HCT116 (cell line): ENCODE measurements at regions not wholly inside any gene's neighbourhood (a gene's known extent, or its start where the extent isn't known, plus 50 kb on each side); places are given as distances from the start of the nearest gene placed in this dataset.

ENCODE experiments used
- ATAC-seq: fragments of 200-7000 bp; cut with Tn5 transposase; 2 replicates; pipeline ENCODE4 v1.9.1; 2020; ENCODE audit warnings: mild to moderate bottlenecking, moderate library complexity
- BruUV-seq: library from RNA; stranded (reverse); fragments of 400-500 nt; replicated peaks from 2 replicates; lab custom pipeline; 2021; lab: Mats Ljungman, UMichigan
- CTCF ChIA-PET: fragments of 300-600 bp; sonication (Branson Sonifier 250); formaldehyde crosslinking; loops from one replicate; lab custom pipeline; 2021; ENCODE audit warnings: antibody characterized with exemption; lab: Charles Lee
- POLR2A ChIA-PET: fragments of 300-600, 350-600 bp; sonication (Branson Sonifier 250); formaldehyde crosslinking; loops from one replicate; lab custom pipeline; 2021; ENCODE audit warnings: antibody characterized with exemption; lab: Charles Lee
- RAD21 ChIA-PET, 2 experiments: fragments of 300-600 bp; sonication (Branson Sonifier 250); formaldehyde crosslinking; loops; one replicate each; lab custom pipeline; 2023; ENCODE audit warnings: low total read pairs in 2 of 2; ENCODE audit not compliant: uncharacterized antibody in 2 of 2, unreplicated experiment in 2 of 2, low non-redundant PET in 1 of 2; lab: Charles Lee
- DNase-seq: peaks from one replicate; pipeline ENCODE4 v3.0.0-alpha.2; 2010; ENCODE audit warnings: low read depth, low spot score
- H2AFZ ChIP-seq: fragments of 200-600 bp; shearing (Covaris generic), sonication (generic); 2 replicates; pipeline ENCODE4 v1.6.1; 2017; ENCODE audit warnings: low read depth, mixed run types, mixed read lengths, antibody characterized with exemption, low read length; ENCODE audit not compliant: poor library complexity, severe bottlenecking
- H3K27ac ChIP-seq: 2 replicates; pipeline ENCODE4 v1.5.1; 2012; ENCODE audit warnings: low read depth, low read length
- H3K27me3 ChIP-seq: fragments of 200-600 bp; sonication (generic); 2 replicates; pipeline ENCODE4 v1.6.1; 2016; ENCODE audit warnings: mixed run types, low read length, mixed read lengths; ENCODE audit not compliant: insufficient read depth
- H3K36me3 ChIP-seq, 2 experiments: fragments of 200-500 bp in 1 of 2; fragments of 200-600 bp in 1 of 2; sonication (Bioruptor generic) in 1 of 2; sonication (generic) in 1 of 2; 2 replicates each; pipeline versions ENCODE4 v1.5.1 to v1.6.1; 2014 to 2016; ENCODE audit warnings: low read length in 2 of 2, inconsistent platforms in 1 of 2, mixed read lengths in 1 of 2, mixed run types in 1 of 2; ENCODE audit not compliant: insufficient read depth in 2 of 2, control insufficient read depth in 1 of 2
- H3K4me1 ChIP-seq, 2 experiments: fragments of 200-600 bp in 1 of 2; sonication (generic) in 1 of 2; 2 replicates each; pipeline versions ENCODE4 v1.5.1 to v1.6.1; 2012 to 2017; ENCODE audit warnings: low read length in 2 of 2, inconsistent platforms in 1 of 2, mild to moderate bottlenecking in 1 of 2, mixed read lengths in 1 of 2, mixed run types in 1 of 2, moderate library complexity in 1 of 2; ENCODE audit not compliant: insufficient read depth in 2 of 2, control insufficient read depth in 1 of 2
- H3K4me2 ChIP-seq: fragments of 200-600 bp; sonication (generic); 2 replicates; pipeline ENCODE4 v1.6.1; 2017; ENCODE audit warnings: mixed run types, low read length, mixed read lengths
- H3K4me3 ChIP-seq, 2 experiments: fragments of 200-600 bp in 1 of 2; sonication (generic) in 1 of 2; replicated peaks in 1 of 2; 2 replicates each; pipeline ENCODE4 v1.5.1; 2011 to 2016; ENCODE audit warnings: low read length in 2 of 2, control low read depth in 1 of 2, low read depth in 1 of 2, mild to moderate bottlenecking in 1 of 2, mixed read lengths in 1 of 2, mixed run types in 1 of 2
- H3K79me2 ChIP-seq: fragments of 200-600 bp; sonication (generic); 2 replicates; pipeline ENCODE4 v1.6.1; 2017; ENCODE audit warnings: mild to moderate bottlenecking, mixed run types, low read length, moderate library complexity, mixed read lengths; ENCODE audit not compliant: insufficient read depth
- H3K9ac ChIP-seq: fragments of 200-600 bp; sonication (generic); 2 replicates; pipeline ENCODE4 v1.6.1; 2016; ENCODE audit warnings: low read length, mixed read lengths
- H3K9me2 ChIP-seq: fragments of 200-600 bp; sonication (generic), shearing (Covaris generic); 2 replicates; pipeline ENCODE4 v1.6.1; 2017; ENCODE audit warnings: mixed run types, mild to moderate bottlenecking, moderate library complexity; ENCODE audit not compliant: insufficient read depth
- H3K9me3 ChIP-seq, 2 experiments: fragments of 200-500 bp in 1 of 2; fragments of 200-600 bp in 1 of 2; sonication (Bioruptor generic) in 1 of 2; sonication (generic) in 1 of 2; 2 replicates each; pipeline ENCODE4 v1.6.1; 2014 to 2017; ENCODE audit warnings: low read length in 2 of 2, mixed read lengths in 2 of 2, inconsistent platforms in 1 of 2, low read depth in 1 of 2, mild to moderate bottlenecking in 1 of 2, mixed run types in 1 of 2, moderate library complexity in 1 of 2; ENCODE audit not compliant: control insufficient read depth in 1 of 2, insufficient read depth in 1 of 2
- H4K20me1 ChIP-seq: fragments of 200-600 bp; sonication (generic), shearing (Covaris generic); 2 replicates; pipeline ENCODE4 v1.6.1; 2017; ENCODE audit warnings: mixed run types, mild to moderate bottlenecking, moderate library complexity; ENCODE audit not compliant: insufficient read depth
- ATF3 ChIP-seq: IDR thresholded peaks from 2 replicates; pipeline ENCODE4 v1.6.1; 2012
- CBX3 ChIP-seq: IDR thresholded peaks from 2 replicates; pipeline ENCODE4 v1.6.1; 2012; ENCODE audit warnings: low read depth
- POLR2AphosphoS5 ChIP-seq: IDR thresholded peaks from 2 replicates; pipeline ENCODE4 v1.6.1; 2011; ENCODE audit warnings: mild to moderate bottlenecking, low read depth, low read length, moderate library complexity
- REST ChIP-seq: IDR thresholded peaks from 2 replicates; pipeline ENCODE4 v1.6.1; 2012; ENCODE audit warnings: low read depth
- SRF ChIP-seq: IDR thresholded peaks from 2 replicates; pipeline ENCODE4 v1.6.1; 2012; ENCODE audit warnings: low read depth
- TCF7L2 ChIP-seq: IDR thresholded peaks from 2 replicates; pipeline ENCODE4 v1.7.0; 2011; ENCODE audit warnings: borderline replicate concordance, inconsistent platforms; ENCODE audit not compliant: insufficient read depth, insufficient read length; ENCODE audit errors: extremely low read depth
- ZNF274 ChIP-seq: fragments of 200-500 bp; sonication (Bioruptor generic); IDR thresholded peaks from 2 replicates; pipeline ENCODE4 v1.6.1; 2014; ENCODE audit warnings: mild to moderate bottlenecking, low read depth, low read length, inconsistent platforms
- intact Hi-C: fragments of 100-400 bp; cut with micrococcal nuclease; formaldehyde crosslinking; loops from 2 replicates; pipeline ENCODE4 v1.10.0; 2022

- Histone ChIP-seq H4K20me1 (no peaks in the 10 kb centered on the region), H3K9me3 (no peaks in the 10 kb centered on the region), H3K4me1 (peaks cover 0 to 16% of the 10 kb centered on the region in 2 experiments; a peak in 1 of 4 replicates), H3K4me2 (no peak overlapping the region), H3K27ac (no peak overlapping the region), H3K4me3 (no peak overlapping the region), H2AFZ (no peak overlapping the region), H3K27me3 (no peaks in the 10 kb centered on the region), H3K9ac (no peak overlapping the region), H3K9me2 (no peaks in the 10 kb centered on the region), H3K36me3 (no peaks in the 10 kb centered on the region), H3K79me2 (no peaks in the 10 kb centered on the region)
- ChIA-PET RAD21 (no interaction called here), CTCF (interaction anchor here (1.6 kb wide), 1 partner anchor 40 kb away, joined by 5 read pairs; no protein-coding TSS in a partner anchor), POLR2A (interaction anchor here (1.5 kb wide), 1 partner anchor 42 kb away, joined by 3 read pairs; no protein-coding TSS in a partner anchor)
- BruUV-seq, result no TSS peak
- intact Hi-C loops, result loop anchor here (5.0 kb wide), 1 partner anchor 38 kb away; no protein-coding TSS in a partner anchor
- DNase-seq (peak; percentile 13), ATAC-seq (peak; percentile 29; the same call in 1 of the 2 replicates)
- no peak for TF ChIP-seq TCF7L2
- no peak for TF ChIP-seq SRF
- TF ChIP-seq CBX3, result no peak
- TF ChIP-seq ZNF274, result no peak
- TF ChIP-seq REST, result no peak
- peak; percentile 96 for TF ChIP-seq ATF3
- no peak for TF ChIP-seq POLR2AphosphoS5
Measured at GRCh38 chr7:149664666-149665065, 108.7 kb downstream of the ZNF467 start.
